MM.1S (cell line): ENCODE measurements at regions not wholly inside any gene's neighbourhood (a gene's known extent, or its start where the extent isn't known, plus 50 kb on each side); places are given as distances from the start of the nearest gene placed in this dataset.

Source experiments
- DNase-seq: peaks from one replicate; pipeline ENCODE4 v3.0.0-alpha.2; 2015
- H2AFZ ChIP-seq: fragments of 300-600 bp; sonication (generic); 2 replicates; pipeline ENCODE4 v1.6.0; 2016; ENCODE audit warnings: antibody characterized with exemption, low read length
- H3F3A ChIP-seq: fragments of 300-600 bp; sonication (generic); 2 replicates; pipeline ENCODE4 v1.6.1; 2016; ENCODE audit warnings: mild to moderate bottlenecking, antibody characterized with exemption, low read length, moderate library complexity, mixed read lengths; ENCODE audit not compliant: insufficient read depth
- H3K27ac ChIP-seq: fragments of 300-600 bp; sonication (generic); 2 replicates; pipeline ENCODE4 v1.5.1; 2016; ENCODE audit warnings: mild to moderate bottlenecking, low read length
- H3K27me3 ChIP-seq: fragments of 300-600 bp; sonication (generic); replicated peaks from 2 replicates; pipeline ENCODE4 v1.6.0; 2016; ENCODE audit warnings: low read length; ENCODE audit not compliant: insufficient read depth
- H3K36me3 ChIP-seq: fragments of 300-600 bp; sonication (generic); replicated peaks from 2 replicates; pipeline ENCODE4 v1.6.1; 2016; ENCODE audit warnings: mild to moderate bottlenecking, low read length, mixed read lengths; ENCODE audit not compliant: insufficient read depth
- H3K4me1 ChIP-seq: fragments of 300-600 bp; sonication (generic); 2 replicates; pipeline ENCODE4 v1.6.1; 2016; ENCODE audit warnings: low read length, mixed read lengths
- H3K4me2 ChIP-seq: fragments of 300-600 bp; sonication (generic); 2 replicates; pipeline ENCODE4 v1.6.0; 2016; ENCODE audit warnings: low read depth, low read length
- H3K4me3 ChIP-seq: fragments of 300-600 bp; sonication (generic); 2 replicates; pipeline ENCODE4 v1.5.1; 2016; ENCODE audit warnings: low read length, mixed read lengths
- H3K79me2 ChIP-seq: fragments of 300-600 bp; sonication (generic); 2 replicates; pipeline ENCODE4 v1.6.1; 2016; ENCODE audit warnings: mixed run types, low read length, mixed read lengths
- H3K9ac ChIP-seq: fragments of 300-600 bp; sonication (generic); 2 replicates; pipeline ENCODE4 v1.6.1; 2016; ENCODE audit warnings: low read length, mixed read lengths
- H3K9me2 ChIP-seq: fragments of 300-600 bp; sonication (generic); replicated peaks from 2 replicates; pipeline ENCODE4 v1.6.1; 2016; ENCODE audit warnings: mild to moderate bottlenecking, low read length, mixed read lengths; ENCODE audit not compliant: insufficient read depth
- H3K9me3 ChIP-seq: fragments of 300-600 bp; sonication (generic); replicated peaks from 2 replicates; pipeline ENCODE4 v1.6.1; 2016; ENCODE audit warnings: mild to moderate bottlenecking, low read length, mixed read lengths; ENCODE audit not compliant: insufficient read depth
- H4K20me1 ChIP-seq: fragments of 300-600 bp; sonication (generic); 2 replicates; pipeline ENCODE4 v1.6.1; 2016; ENCODE audit warnings: mild to moderate bottlenecking, low read length, moderate library complexity, mixed read lengths; ENCODE audit not compliant: insufficient read depth
- CTCF ChIP-seq: fragments of 300-600 bp; sonication (generic); IDR thresholded peaks from 2 replicates; pipeline ENCODE4 v1.5.1; 2016; ENCODE audit warnings: antibody characterized with exemption, low read length, mixed read lengths
- EZH2 ChIP-seq: fragments of 300-600 bp; sonication (generic); optimal IDR thresholded peaks from 2 replicates; pipeline ENCODE3; 2017; ENCODE audit warnings: low read depth, mild to moderate bottlenecking, antibody characterized with exemption, low read length, mixed read lengths
- EZH2phosphoT487 ChIP-seq: fragments of 300-600 bp; sonication (generic); IDR thresholded peaks from 2 replicates; pipeline ENCODE4 v1.6.1; 2018; ENCODE audit warnings: antibody characterized with exemption, low read length

DNA sequence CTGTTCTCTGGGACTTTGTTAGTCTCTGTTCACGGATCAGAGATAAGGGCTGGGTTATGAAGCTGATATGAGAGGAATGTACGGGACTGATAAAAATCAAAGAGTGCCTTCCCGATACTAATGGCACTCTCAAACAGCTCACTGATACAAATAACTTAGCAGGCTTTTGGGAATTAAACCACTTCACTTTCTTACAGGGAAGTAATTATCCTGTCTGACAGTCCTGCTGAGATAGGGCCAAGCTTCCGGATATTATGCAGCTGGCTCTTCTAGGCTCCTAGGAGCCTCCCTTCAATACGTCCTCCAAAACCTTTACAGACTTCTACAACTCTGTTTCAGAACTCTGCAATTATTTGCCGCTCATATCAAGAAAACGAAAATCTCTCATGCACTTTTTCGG, 418.0 kb downstream of the NLGN4X start:
- H3F3A ChIP-seq = no peaks in the 10 kb centered on the region
- H3K4me1 ChIP-seq = no peaks in the 10 kb centered on the region
- DNase-seq = no peak
- H3K9me3 ChIP-seq = no peaks in the 10 kb centered on the region
- H3K36me3 ChIP-seq = no peaks in the 10 kb centered on the region
- no peaks in the 10 kb centered on the region for H3K79me2 ChIP-seq
- no peaks in the 10 kb centered on the region for H3K27me3 ChIP-seq
- no peak for TF ChIP-seq CTCF
- no peak for TF ChIP-seq EZH2phosphoT487
- TF ChIP-seq EZH2 = no peak
- no peak overlapping the region for H3K4me2 ChIP-seq
- H2AFZ ChIP-seq = no peak overlapping the region
- H3K4me3 ChIP-seq = no peak overlapping the region
- H3K9me2 ChIP-seq = no peaks in the 10 kb centered on the region
- H4K20me1 ChIP-seq = no peaks in the 10 kb centered on the region
- no peak overlapping the region for H3K27ac ChIP-seq
- H3K9ac ChIP-seq = no peak overlapping the region

- no peaks in the 10 kb centered on the region for H4K20me1 ChIP-seq
- H3K9ac ChIP-seq = no peak overlapping the region
- H2AFZ ChIP-seq = no peak overlapping the region
- no peak overlapping the region for H3K27ac ChIP-seq
- no peak overlapping the region for H3K4me3 ChIP-seq
- TF ChIP-seq CTCF (no peak), EZH2phosphoT487 (no peak), EZH2 (no peak)
- H3K4me2 ChIP-seq = no peak overlapping the region
- no peak for DNase-seq
- H3K9me3 ChIP-seq = no peaks in the 10 kb centered on the region
- no peaks in the 10 kb centered on the region for H3F3A ChIP-seq
- H3K36me3 ChIP-seq = no peaks in the 10 kb centered on the region
- no peaks in the 10 kb centered on the region for H3K27me3 ChIP-seq
- H3K79me2 ChIP-seq = no peaks in the 10 kb centered on the region
- H3K9me2 ChIP-seq = no peaks in the 10 kb centered on the region
- H3K4me1 ChIP-seq = no peaks in the 10 kb centered on the region
These were observed 421.5 kb downstream of the NLGN4X start for GRCh38 chrX:5807181-5807580.

DNA sequence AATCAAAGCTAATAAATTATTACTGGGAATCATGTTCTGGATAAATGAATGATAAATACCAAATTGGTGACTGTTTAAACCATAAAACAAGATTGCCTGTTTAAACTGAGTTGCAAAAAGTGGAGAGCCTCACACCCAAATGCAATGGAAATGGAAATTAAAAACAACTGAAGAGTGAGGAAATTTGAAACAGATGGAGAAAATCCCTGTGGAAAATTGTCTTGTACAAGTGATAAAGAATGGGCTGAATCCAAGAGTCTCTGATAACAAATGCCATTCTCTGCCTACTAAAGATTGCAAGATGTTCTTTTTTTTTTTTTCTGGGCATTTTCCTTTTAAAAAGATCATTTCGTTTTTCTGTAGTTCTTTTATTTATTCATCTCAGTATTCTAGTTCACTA, 426.3 kb downstream of the NLGN4X start:
- Histone ChIP-seq H3K27me3 (no peaks in the 10 kb centered on the region), H3K4me3 (no peak overlapping the region), H3K9ac (no peak overlapping the region), H2AFZ (no peak overlapping the region), H3K4me1 (no peaks in the 10 kb centered on the region), H3K36me3 (no peaks in the 10 kb centered on the region), H3K27ac (no peak overlapping the region), H3K79me2 (no peaks in the 10 kb centered on the region), H3K9me3 (no peaks in the 10 kb centered on the region), H3K9me2 (no peaks in the 10 kb centered on the region), H3K4me2 (no peak overlapping the region), H3F3A (no peaks in the 10 kb centered on the region), H4K20me1 (no peaks in the 10 kb centered on the region)
- DNase-seq = no peak
- no peak for TF ChIP-seq CTCF
- no peak for TF ChIP-seq EZH2
- TF ChIP-seq EZH2phosphoT487 = no peak

DNA sequence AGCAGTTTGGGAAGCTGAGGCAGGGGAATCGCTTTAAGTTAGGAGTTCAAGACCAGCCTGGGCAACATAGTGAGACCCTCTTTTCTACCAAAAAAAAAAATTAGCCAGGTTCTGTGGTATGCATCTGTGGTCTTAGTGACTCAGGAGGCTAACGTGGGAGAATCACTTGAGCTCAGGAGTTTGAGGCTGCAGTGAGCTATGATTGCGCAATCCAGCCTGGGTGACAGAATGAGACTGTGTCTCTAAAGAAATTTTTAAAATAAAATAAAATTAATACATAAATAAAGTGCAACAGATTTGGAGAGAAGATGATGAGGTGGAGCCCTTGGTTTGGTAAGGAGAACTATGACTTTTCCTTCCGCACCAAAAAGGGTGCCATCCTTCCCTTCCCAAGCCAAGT, 436.9 kb downstream of the NLGN4X start:
- no peaks in the 10 kb centered on the region for H3F3A ChIP-seq
- DNase-seq = no peak
- H3K4me3 ChIP-seq = no peak overlapping the region
- no peaks in the 10 kb centered on the region for H4K20me1 ChIP-seq
- no peaks in the 10 kb centered on the region for H3K36me3 ChIP-seq
- TF ChIP-seq EZH2 = no peak
- no peak for TF ChIP-seq EZH2phosphoT487
- no peak for TF ChIP-seq CTCF
- no peak overlapping the region for H3K9ac ChIP-seq
- H3K9me3 ChIP-seq = no peaks in the 10 kb centered on the region
- H3K4me1 ChIP-seq = no peaks in the 10 kb centered on the region
- no peaks in the 10 kb centered on the region for H3K79me2 ChIP-seq
- H3K27me3 ChIP-seq = no peaks in the 10 kb centered on the region
- H3K27ac ChIP-seq = no peak overlapping the region
- no peaks in the 10 kb centered on the region for H3K9me2 ChIP-seq
- H3K4me2 ChIP-seq = no peak overlapping the region
- H2AFZ ChIP-seq = no peak overlapping the region
